C4-2B (cell line): ENCODE measurements at regions not wholly inside any gene's neighbourhood (a gene's known extent, or its start where the extent isn't known, plus 50 kb on each side); places are given as distances from the start of the nearest gene placed in this dataset.

ENCODE experiments used
- ZFX ChIP-seq: fragments of 450-650 bp; IDR thresholded peaks from 2 replicates; pipeline ENCODE4 v1.6.1; 2017
- TF ChIP-seq, protein P1 (sequence below): fragments of 450-650 bp; conservative IDR thresholded peaks from 2 replicates; pipeline ENCODE4 v1.5.1; 2017; ENCODE audit warnings: mild to moderate bottlenecking

DNA sequence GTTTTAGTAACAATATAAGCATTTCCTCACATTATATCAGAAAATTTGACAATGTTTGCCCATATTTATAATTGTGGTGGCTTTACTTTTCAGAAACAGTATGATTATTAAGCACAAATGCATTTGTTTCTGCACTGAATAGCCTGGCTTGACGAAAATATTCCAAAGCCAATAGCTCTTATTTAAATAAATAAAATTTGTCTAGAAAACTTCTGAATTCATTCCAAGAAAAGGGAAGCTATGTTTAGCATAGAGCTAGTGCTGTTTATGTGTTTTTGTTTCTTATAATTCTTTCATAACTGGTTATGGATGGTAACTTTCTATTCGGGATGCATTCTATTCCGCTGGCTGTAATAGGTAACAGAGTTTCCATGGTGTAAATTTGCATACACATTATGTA is 268.6 kb downstream of the PTBP2 start:
- TF ChIP-seq, protein P1, sequence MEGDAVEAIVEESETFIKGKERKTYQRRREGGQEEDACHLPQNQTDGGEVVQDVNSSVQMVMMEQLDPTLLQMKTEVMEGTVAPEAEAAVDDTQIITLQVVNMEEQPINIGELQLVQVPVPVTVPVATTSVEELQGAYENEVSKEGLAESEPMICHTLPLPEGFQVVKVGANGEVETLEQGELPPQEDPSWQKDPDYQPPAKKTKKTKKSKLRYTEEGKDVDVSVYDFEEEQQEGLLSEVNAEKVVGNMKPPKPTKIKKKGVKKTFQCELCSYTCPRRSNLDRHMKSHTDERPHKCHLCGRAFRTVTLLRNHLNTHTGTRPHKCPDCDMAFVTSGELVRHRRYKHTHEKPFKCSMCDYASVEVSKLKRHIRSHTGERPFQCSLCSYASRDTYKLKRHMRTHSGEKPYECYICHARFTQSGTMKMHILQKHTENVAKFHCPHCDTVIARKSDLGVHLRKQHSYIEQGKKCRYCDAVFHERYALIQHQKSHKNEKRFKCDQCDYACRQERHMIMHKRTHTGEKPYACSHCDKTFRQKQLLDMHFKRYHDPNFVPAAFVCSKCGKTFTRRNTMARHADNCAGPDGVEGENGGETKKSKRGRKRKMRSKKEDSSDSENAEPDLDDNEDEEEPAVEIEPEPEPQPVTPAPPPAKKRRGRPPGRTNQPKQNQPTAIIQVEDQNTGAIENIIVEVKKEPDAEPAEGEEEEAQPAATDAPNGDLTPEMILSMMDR = no peak
- no peak for TF ChIP-seq ZFX
